GM12864 (cell line): ENCODE measurements at regions not wholly inside any gene's neighbourhood (a gene's known extent, or its start where the extent isn't known, plus 50 kb on each side); places are given as distances from the start of the nearest gene placed in this dataset.

Experiments used
- DNase-seq: peaks from one replicate; pipeline ENCODE4 v3.0.0-alpha.2; 2011; ENCODE audit warnings: low read depth
- H3K4me3 ChIP-seq: 2 replicates; pipeline ENCODE4 v1.5.1; 2011; ENCODE audit warnings: mild to moderate bottlenecking, low read depth, low read length, control low read depth
- TF ChIP-seq, protein P1 (sequence below): IDR thresholded peaks from 2 replicates; pipeline ENCODE4 v1.5.1; 2011; ENCODE audit warnings: low read depth, mild to moderate bottlenecking, moderate library complexity, low read length, control low read depth, inconsistent platforms; ENCODE audit errors: missing control alignments

DNA sequence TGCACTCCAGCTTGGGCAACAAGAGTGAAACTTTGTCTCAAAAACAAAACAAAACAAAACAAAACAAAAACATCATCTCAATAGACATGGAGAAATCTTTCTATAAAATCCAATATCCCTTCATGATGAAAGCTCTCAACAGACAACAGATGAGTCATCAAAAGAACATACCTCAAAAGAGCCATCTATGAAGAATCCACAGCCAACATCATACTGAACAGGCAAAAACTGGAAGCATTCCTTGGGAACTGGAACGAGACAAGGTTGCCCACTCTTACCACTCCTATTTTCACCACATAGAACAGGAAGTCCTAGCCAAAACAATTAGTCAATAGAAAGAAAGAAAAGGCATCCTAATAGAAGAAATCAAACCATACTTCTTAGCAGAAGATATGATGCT, 77.8 kb upstream of the USP9Y start:
- no peak for DNase-seq
- TF ChIP-seq, protein P1, sequence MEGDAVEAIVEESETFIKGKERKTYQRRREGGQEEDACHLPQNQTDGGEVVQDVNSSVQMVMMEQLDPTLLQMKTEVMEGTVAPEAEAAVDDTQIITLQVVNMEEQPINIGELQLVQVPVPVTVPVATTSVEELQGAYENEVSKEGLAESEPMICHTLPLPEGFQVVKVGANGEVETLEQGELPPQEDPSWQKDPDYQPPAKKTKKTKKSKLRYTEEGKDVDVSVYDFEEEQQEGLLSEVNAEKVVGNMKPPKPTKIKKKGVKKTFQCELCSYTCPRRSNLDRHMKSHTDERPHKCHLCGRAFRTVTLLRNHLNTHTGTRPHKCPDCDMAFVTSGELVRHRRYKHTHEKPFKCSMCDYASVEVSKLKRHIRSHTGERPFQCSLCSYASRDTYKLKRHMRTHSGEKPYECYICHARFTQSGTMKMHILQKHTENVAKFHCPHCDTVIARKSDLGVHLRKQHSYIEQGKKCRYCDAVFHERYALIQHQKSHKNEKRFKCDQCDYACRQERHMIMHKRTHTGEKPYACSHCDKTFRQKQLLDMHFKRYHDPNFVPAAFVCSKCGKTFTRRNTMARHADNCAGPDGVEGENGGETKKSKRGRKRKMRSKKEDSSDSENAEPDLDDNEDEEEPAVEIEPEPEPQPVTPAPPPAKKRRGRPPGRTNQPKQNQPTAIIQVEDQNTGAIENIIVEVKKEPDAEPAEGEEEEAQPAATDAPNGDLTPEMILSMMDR, result no peak
- no peak overlapping the region for H3K4me3 ChIP-seq

DNA sequence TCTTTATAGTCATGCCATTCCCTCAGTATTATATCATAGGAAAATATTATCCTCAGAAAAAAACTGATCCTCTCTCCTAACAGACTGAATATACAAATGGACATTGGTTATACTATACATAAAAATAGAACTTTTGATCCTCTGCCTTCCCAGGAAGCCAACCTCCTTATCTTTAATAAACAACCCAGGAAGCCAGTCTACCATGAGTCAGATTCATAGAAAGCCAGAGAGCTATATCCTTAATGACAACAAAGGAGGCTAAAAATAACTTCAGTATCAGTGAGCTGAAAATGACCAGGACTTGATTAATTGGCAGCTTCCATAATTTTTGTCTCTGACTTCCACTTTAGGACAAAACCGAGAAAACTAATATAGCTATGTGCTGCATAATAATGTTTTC, 58.0 kb upstream of the USP9Y start:
- H3K4me3 ChIP-seq, result no peak overlapping the region
- DNase-seq, result no peak
- TF ChIP-seq, protein P1, result no peak

DNA sequence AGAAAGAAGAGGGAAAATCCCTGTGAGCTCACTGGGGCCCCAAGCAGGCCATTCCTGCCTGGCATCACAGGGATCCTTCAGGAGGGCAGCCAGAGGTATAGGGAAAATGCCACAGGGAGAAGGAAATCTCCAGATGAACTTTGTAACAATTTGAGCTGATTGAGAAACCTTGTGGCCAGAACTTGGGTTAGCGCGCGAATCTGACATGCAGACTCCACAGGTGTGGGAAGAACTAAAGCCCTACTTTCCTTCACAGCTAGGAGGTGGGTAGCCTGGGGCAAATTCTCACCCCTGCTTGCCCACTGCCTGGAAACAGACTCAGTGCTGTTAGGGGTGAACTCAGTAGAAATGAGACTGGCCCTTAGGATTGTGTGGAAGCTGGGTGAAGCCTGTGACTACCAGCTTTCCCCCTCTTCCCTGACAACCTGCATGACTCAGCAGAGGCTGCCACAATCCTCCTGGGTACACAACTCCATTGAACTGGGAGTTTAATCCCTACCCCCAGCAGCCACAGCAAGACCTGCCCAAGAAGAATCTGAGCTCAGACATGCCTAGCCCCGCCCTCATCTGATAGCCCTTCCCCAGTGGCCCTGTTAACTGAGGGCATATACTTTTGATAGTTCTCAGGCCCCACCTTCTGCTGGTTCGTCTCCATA, 57.2 kb upstream of the USP9Y start:
- no peak overlapping the region for H3K4me3 ChIP-seq
- TF ChIP-seq, protein P1, result no peak
- DNase-seq, result no peak

- TF ChIP-seq, protein P1, result no peak
- DNase-seq, result no peak
- no peak overlapping the region for H3K4me3 ChIP-seq
Measured at GRCh38 chrY:12651095-12651494, 49.9 kb upstream of the USP9Y start.
